Germinal center (tissue), 1 donor: ENCODE measurements at regions not wholly inside any gene's neighbourhood (a gene's known extent, or its start where the extent isn't known, plus 50 kb on each side); places are given as distances from the start of the nearest gene placed in this dataset.

Experiments used
- DNase-seq: peaks from one replicate; pipeline ENCODE4 v3.0.0; 2012; ENCODE audit warnings: mixed read lengths, low spot score

- no peak for DNase-seq
Observed at GRCh38 chr12:126095748-126096510, 1030.7 kb downstream of the AACS start.

DNA sequence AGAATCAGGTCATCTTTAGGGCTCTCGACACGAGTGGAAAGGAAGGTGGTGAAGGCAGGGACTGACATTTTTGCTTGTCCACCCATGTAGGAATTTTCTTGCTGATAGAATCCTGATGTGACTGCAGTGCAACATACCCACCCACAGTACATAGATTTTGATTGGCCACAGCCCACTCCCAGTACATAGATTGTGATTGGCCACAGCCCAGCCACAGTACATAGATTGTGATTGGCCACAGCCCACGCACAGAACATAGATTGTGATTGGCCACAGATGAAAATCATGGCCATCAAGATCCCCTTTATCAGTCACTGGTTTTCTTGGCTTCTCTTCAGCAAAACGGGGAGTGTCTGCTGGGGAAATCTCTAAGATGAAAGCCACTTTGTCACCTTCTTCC lies 1041.5 kb downstream of the AACS start:
- DNase-seq, result no peak

DNA sequence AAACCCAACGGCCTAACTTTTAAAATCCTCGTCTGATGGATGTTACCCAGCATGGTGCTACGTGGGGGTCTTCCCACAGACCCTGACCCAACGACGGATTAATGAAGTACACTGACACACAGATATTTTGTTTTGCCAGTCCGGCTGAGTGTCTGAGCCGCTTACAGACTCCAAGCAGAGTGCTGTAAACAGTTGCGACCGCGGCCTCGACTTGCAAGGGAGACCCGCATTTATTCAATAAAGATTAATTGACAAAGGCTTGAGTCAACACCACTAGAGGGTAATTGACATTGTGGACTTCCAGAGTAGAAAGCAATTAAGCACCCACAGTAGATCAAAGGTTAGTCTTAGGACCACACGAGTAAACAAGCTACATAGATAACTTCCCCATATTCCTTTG lies 1042.4 kb downstream of the AACS start:
- DNase-seq, result no peak

GRCh38 chr12:126108247-126108646 lies 1043.0 kb downstream of the AACS start:
- DNase-seq, result no peak

DNA sequence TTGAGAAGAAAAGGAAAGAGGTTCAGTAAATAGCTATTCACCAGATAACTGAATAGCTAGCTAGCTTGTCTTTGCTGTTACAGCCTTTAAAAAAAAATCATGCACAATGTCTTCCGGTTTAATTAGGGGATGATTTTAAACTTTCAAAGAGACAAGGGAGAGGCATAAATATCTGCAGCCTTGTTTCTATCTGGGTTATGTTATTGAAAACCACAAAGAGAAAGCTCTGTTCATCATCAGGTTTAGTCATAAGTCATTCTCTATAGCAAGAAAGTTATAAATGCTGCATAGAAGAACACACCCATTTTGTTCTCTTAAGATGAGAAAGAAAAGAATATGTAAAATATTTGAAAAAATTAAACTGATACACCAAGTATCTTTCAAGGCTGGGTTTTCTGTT lies 1046.9 kb downstream of the AACS start:
- no peak for DNase-seq

GRCh38 chr12:126112849-126113248 lies 1047.6 kb downstream of the AACS start:
- DNase-seq, result no peak

DNA sequence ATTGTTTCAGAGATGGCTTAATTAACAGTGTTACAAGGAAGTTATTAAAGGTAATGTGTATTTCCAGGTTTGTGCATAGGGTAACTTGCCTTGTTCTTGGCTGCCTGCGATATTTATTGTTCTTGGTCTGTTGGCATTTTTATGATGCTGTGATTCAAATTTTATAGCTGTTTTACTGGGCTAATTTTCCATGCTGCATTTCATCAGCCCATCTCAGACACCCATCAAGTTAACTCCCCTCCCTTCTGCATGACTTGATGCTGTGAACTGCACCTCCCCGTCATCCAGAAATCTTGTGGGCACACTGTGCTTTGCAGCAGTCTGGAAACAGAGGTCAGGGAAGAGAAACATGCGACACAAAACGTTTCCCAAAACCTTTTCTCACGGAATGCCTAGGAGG lies 1049.2 kb downstream of the AACS start:
- DNase-seq, result no peak

- no peak for DNase-seq
Observed at GRCh38 chr12:126117502-126117901, 1052.3 kb downstream of the AACS start.

DNA sequence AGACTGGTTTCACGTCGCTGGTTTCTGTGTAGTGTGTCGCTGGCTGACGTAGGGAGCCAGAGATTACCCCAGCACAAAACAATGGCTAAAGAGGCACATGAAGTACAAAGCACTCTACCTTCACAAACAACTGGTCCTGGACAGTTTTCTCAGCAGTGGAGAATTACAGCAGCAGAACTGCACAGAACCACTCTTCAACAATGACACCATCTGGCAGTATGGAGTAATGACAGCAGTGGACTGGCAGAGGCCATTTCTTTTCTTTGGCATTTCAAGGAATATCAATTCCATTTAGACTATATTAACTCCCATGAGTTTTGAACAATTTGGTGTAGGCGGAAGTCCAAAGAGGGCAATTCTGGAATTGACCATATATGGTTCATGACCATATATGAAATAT lies 1074.1 kb downstream of the AACS start:
- DNase-seq, result no peak

- DNase-seq, result no peak
Observed at GRCh38 chr12:126144603-126145002, 1079.4 kb downstream of the AACS start.

- no peak for DNase-seq
Observed at GRCh38 chr12:126147321-126147720, 1082.1 kb downstream of the AACS start.

GRCh38 chr12:126156806-126157574 lies 1091.8 kb downstream of the AACS start:
- no peak for DNase-seq

DNA sequence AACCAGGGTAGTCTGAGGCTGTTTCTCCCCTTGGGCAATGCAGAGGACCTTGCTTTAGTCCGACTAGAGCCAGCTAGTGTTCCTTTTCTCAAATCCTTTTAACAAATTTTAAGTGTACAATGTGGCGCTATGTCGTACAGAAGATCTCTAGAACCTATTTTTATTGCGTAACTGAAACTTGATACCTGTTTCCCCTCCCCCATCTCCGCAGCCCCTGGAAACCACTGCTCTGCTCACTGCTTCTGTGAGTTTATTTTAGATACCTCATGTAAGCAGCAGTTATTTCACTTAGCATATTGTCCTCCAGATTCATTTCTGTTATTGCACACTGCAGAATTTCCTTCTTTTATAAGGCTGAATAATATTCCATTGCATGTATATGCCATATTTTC lies 1092.3 kb downstream of the AACS start:
- DNase-seq, result no peak

- no peak for DNase-seq
Observed at GRCh38 chr12:126159139-126159538, 1093.9 kb downstream of the AACS start.

DNA sequence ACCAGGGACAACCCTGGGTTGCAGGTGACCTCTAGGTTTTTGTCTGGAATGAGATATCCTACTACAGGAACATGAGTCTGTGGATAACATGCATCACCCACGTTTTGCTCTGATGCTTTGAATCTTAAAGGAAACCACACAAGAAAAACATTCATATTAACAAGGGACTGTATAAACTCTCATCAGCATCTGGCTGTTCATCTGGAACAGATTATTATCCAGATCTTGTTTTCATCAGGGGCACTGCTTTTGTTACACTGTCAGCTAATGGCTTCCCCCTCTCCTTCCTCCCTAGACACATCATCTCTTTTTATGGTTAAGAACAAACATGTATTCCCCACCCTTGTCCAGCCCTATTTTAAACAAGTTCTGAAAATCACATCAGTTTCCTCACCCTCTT lies 1095.7 kb downstream of the AACS start:
- no peak for DNase-seq

GRCh38 chr12:126163984-126164383 lies 1098.7 kb downstream of the AACS start:
- no peak for DNase-seq

GRCh38 chr12:126171937-126172559 lies 1106.8 kb downstream of the AACS start:
- DNase-seq, result no peak

GRCh38 chr12:126182619-126183236 lies 1117.5 kb downstream of the AACS start:
- DNase-seq, result no peak

GRCh38 chr12:126185025-126185424 lies 1119.8 kb downstream of the AACS start:
- no peak for DNase-seq

DNA sequence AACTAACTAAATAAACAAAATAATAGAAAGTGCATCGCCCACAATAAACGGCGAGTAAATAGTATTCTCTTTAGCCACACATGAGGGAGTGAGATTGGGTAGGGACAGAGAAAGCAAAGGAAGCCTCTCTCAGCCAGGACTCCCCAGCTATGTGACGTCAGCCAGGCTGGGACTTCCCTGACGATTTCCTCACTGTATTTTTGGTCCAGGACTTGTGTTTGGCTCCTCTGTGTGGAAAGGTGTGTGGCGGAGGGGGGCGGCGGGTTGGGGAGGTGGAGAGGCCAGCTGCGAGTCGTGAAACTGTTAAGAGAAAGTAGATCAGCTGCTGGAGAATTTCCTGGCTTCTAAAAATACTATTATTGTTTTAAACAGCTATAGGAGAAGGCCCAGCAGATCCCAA lies 1124.6 kb downstream of the AACS start:
- no peak for DNase-seq

- DNase-seq, result no peak
Observed at GRCh38 chr12:126191031-126191891, 1126.0 kb downstream of the AACS start.

DNA sequence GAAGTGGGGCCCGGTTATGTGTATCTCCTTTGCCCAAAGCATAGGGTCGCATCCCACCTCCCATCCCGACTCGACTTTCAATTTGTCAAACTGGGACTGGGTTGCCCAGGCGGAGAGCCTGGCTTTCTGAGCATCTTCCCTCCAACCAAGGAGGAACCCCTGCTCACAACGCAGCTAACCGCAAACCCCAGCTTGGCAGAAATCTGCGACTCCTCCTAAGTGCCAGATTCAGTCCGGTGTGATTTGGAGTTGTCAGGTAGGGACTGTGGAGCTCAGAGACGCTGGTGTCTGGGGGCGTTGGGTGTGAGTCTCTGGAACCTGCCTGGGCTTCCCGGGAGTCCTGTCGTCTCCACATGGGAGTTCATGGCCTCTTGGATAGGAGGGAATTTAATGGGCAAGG lies 1126.7 kb downstream of the AACS start:
- DNase-seq, result no peak
